GM23338 (cell line): ENCODE measurements at regions not wholly inside any gene's neighbourhood (a gene's known extent, or its start where the extent isn't known, plus 50 kb on each side); places are given as distances from the start of the nearest gene placed in this dataset.

Experiments used
- ATAC-seq: fragments of 200-7000 bp; cut with Tn5 transposase; 3 replicates; pipeline ENCODE4 v1.9.1; 2020
- DNase-seq: peaks from one replicate; pipeline ENCODE4 v3.0.0-alpha.2; 2015; ENCODE audit warnings: low spot score
- H2AFZ ChIP-seq: fragments of 200-600 bp; sonication (generic); 2 replicates; pipeline ENCODE4 v1.8.0; 2016; ENCODE audit warnings: antibody characterized with exemption, mild to moderate bottlenecking, moderate library complexity
- H3F3A ChIP-seq: fragments of 200-600 bp; sonication (generic); replicated peaks from 2 replicates; pipeline ENCODE4 v1.8.0; 2017; ENCODE audit warnings: antibody characterized with exemption, mixed run types, low read depth
- H3K27ac ChIP-seq: fragments of 200-600 bp; sonication (generic); 2 replicates; pipeline ENCODE4 v1.6.1; 2016; ENCODE audit warnings: low read depth
- H3K27me3 ChIP-seq: fragments of 200-600 bp; sonication (generic); 2 replicates; pipeline ENCODE4 v1.8.0; 2016; ENCODE audit warnings: mild to moderate bottlenecking, mixed run types, moderate library complexity; ENCODE audit not compliant: insufficient read depth
- H3K36me3 ChIP-seq: fragments of 200-600 bp; sonication (generic); 2 replicates; pipeline ENCODE4 v1.8.0; 2016; ENCODE audit warnings: mild to moderate bottlenecking; ENCODE audit not compliant: insufficient read depth
- H3K4me1 ChIP-seq: fragments of 200-600 bp; sonication (generic); 2 replicates; pipeline ENCODE4 v1.8.0; 2016; ENCODE audit warnings: mild to moderate bottlenecking, moderate library complexity; ENCODE audit not compliant: insufficient read depth
- H3K4me2 ChIP-seq: fragments of 200-600 bp; sonication (generic); 2 replicates; pipeline ENCODE4 v1.7.1; 2017; ENCODE audit warnings: mixed run types
- H3K4me3 ChIP-seq: fragments of 200-600 bp; sonication (generic); 2 replicates; pipeline ENCODE4 v1.6.1; 2016; ENCODE audit warnings: mixed run types
- H3K79me2 ChIP-seq: fragments of 200-600 bp; sonication (generic); replicated peaks from 2 replicates; pipeline ENCODE4 v1.8.0; 2017; ENCODE audit warnings: mild to moderate bottlenecking; ENCODE audit not compliant: insufficient read depth
- H3K9me2 ChIP-seq: fragments of 200-600 bp; sonication (generic); 2 replicates; pipeline ENCODE4 v1.8.0; 2017; ENCODE audit not compliant: insufficient read depth
- H4K20me1 ChIP-seq: fragments of 200-600 bp; sonication (generic); replicated peaks from 2 replicates; pipeline ENCODE4 v1.8.0; 2017; ENCODE audit warnings: mild to moderate bottlenecking; ENCODE audit not compliant: insufficient read depth
- H3K27ac Mint-ChIP-seq: 2 replicates; pipeline ENCODE4 v1.8.0; 2020; ENCODE audit warnings: inconsistent platforms, mild to moderate bottlenecking, moderate library complexity, mixed read lengths
- H3K27me3 Mint-ChIP-seq: 3 replicates; pipeline ENCODE4 v1.8.0; 2022; ENCODE audit warnings: low read depth, mild to moderate bottlenecking, moderate library complexity, mixed read lengths, inconsistent platforms; ENCODE audit not compliant: insufficient read depth, poor library complexity
- H3K36me3 Mint-ChIP-seq: 3 replicates; pipeline ENCODE4 v1.8.0; 2021; ENCODE audit warnings: low read depth, mild to moderate bottlenecking, inconsistent platforms, moderate library complexity, mixed read lengths
- H3K4me1 Mint-ChIP-seq: 3 replicates; pipeline ENCODE4 v1.8.0; 2020; ENCODE audit warnings: mild to moderate bottlenecking, inconsistent platforms, mixed read lengths
- H3K4me3 Mint-ChIP-seq: 3 replicates; pipeline ENCODE4 v1.8.0; 2021; ENCODE audit warnings: moderate library complexity, mild to moderate bottlenecking, inconsistent platforms, mixed read lengths
- H3K9me3 Mint-ChIP-seq: 3 replicates; pipeline ENCODE4 v1.8.0; 2020; ENCODE audit warnings: moderate library complexity, mild to moderate bottlenecking, inconsistent platforms, mixed read lengths
- CREB1 ChIP-seq: fragments of 250-450 bp; sonication (Bioruptor Pico); IDR thresholded peaks from 2 replicates; pipeline ENCODE4 v1.5.0; 2020; ENCODE audit warnings: low read depth, mild to moderate bottlenecking, moderate library complexity
- CTCF ChIP-seq, 2 experiments: fragments of 200-600 bp in 1 of 2; sonication (generic) in 1 of 2; conservative IDR thresholded peaks; 2 replicates each; pipeline versions ENCODE4 v1.5.1 to v1.6.1; 2016 to 2017; ENCODE audit warnings: antibody characterized with exemption in 2 of 2, low read depth in 2 of 2, mild to moderate bottlenecking in 2 of 2, moderate library complexity in 1 of 2
- ETS1 ChIP-seq: IDR thresholded peaks from 2 replicates; pipeline ENCODE4 v1.6.1; 2016; ENCODE audit warnings: antibody characterized with exemption
- EZH2 ChIP-seq: fragments of 200-600 bp; sonication (generic); IDR thresholded peaks from one replicate; pipeline ENCODE4 v1.8.0; 2017; ENCODE audit warnings: antibody characterized with exemption, mild to moderate bottlenecking, low read depth; ENCODE audit not compliant: unreplicated experiment
- EZH2phosphoT487 ChIP-seq: fragments of 200-600 bp; sonication (generic); IDR thresholded peaks from one replicate; pipeline ENCODE4 v1.8.1; 2018; ENCODE audit warnings: antibody characterized with exemption; ENCODE audit not compliant: unreplicated experiment
- JUNB ChIP-seq: IDR thresholded peaks from one replicate; pipeline ENCODE4 v1.6.1; 2016; ENCODE audit warnings: antibody characterized with exemption; ENCODE audit not compliant: unreplicated experiment
- NANOG ChIP-seq: IDR thresholded peaks from 2 replicates; pipeline ENCODE4 v1.6.1; 2016; ENCODE audit warnings: antibody characterized with exemption, borderline replicate concordance
- POLR2AphosphoS5 ChIP-seq: IDR thresholded peaks from 2 replicates; pipeline ENCODE4 v1.6.1; 2016; ENCODE audit warnings: antibody characterized with exemption, low read depth
- STAT1 ChIP-seq: IDR thresholded peaks from one replicate; pipeline ENCODE4 v1.6.1; 2016; ENCODE audit warnings: antibody characterized with exemption; ENCODE audit not compliant: unreplicated experiment
- ZNF114 ChIP-seq: fragments of 250-450 bp; sonication (Bioruptor Pico); IDR thresholded peaks from 2 replicates; pipeline ENCODE4 v1.5.0; 2020; ENCODE audit warnings: mild to moderate bottlenecking, moderate library complexity
- ZNF331 ChIP-seq: fragments of 250-450 bp; sonication (Bioruptor Pico); IDR thresholded peaks from 2 replicates; pipeline ENCODE4 v1.5.0; 2020; ENCODE audit warnings: low read depth, mild to moderate bottlenecking, moderate library complexity
- ZNF462 ChIP-seq: fragments of 250-450 bp; sonication (Bioruptor Pico); IDR thresholded peaks from 2 replicates; pipeline ENCODE4 v1.5.0; 2020; ENCODE audit warnings: mild to moderate bottlenecking, moderate library complexity
- TF ChIP-seq, protein P1 (sequence below): IDR thresholded peaks from one replicate; pipeline ENCODE4 v1.6.1; 2018; ENCODE audit warnings: antibody characterized with exemption; ENCODE audit not compliant: unreplicated experiment

- no peaks in the 10 kb centered on the region for H3K27me3 ChIP-seq
- H4K20me1 ChIP-seq = no peaks in the 10 kb centered on the region
- H3K27ac ChIP-seq = no peak overlapping the region
- DNase-seq = no peak
- Mint-ChIP-seq H3K27ac (no peak overlapping the region), H3K27me3 (no peaks in the 10 kb centered on the region), H3K4me3 (no peak overlapping the region), H3K36me3 (no peaks in the 10 kb centered on the region), H3K9me3 (no peaks in the 10 kb centered on the region), H3K4me1 (peaks cover 2% of the 10 kb centered on the region; the same call in 2 of the 3 replicates)
- no peaks in the 10 kb centered on the region for H3K79me2 ChIP-seq
- H3K36me3 ChIP-seq = no peaks in the 10 kb centered on the region
- H3F3A ChIP-seq = no peaks in the 10 kb centered on the region
- H3K4me2 ChIP-seq = no peak overlapping the region
- no peak for ATAC-seq
- no peak overlapping the region for H3K4me3 ChIP-seq
- peaks cover 4% of the 10 kb centered on the region; the same call in 1 of the 2 replicates for H3K9me2 ChIP-seq
- TF ChIP-seq JUNB = no peak
- TF ChIP-seq NANOG = no peak
- TF ChIP-seq STAT1 = no peak
- TF ChIP-seq POLR2AphosphoS5 = no peak
- TF ChIP-seq, protein P1, sequence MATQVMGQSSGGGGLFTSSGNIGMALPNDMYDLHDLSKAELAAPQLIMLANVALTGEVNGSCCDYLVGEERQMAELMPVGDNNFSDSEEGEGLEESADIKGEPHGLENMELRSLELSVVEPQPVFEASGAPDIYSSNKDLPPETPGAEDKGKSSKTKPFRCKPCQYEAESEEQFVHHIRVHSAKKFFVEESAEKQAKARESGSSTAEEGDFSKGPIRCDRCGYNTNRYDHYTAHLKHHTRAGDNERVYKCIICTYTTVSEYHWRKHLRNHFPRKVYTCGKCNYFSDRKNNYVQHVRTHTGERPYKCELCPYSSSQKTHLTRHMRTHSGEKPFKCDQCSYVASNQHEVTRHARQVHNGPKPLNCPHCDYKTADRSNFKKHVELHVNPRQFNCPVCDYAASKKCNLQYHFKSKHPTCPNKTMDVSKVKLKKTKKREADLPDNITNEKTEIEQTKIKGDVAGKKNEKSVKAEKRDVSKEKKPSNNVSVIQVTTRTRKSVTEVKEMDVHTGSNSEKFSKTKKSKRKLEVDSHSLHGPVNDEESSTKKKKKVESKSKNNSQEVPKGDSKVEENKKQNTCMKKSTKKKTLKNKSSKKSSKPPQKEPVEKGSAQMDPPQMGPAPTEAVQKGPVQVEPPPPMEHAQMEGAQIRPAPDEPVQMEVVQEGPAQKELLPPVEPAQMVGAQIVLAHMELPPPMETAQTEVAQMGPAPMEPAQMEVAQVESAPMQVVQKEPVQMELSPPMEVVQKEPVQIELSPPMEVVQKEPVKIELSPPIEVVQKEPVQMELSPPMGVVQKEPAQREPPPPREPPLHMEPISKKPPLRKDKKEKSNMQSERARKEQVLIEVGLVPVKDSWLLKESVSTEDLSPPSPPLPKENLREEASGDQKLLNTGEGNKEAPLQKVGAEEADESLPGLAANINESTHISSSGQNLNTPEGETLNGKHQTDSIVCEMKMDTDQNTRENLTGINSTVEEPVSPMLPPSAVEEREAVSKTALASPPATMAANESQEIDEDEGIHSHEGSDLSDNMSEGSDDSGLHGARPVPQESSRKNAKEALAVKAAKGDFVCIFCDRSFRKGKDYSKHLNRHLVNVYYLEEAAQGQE = no peak
- no peak for TF ChIP-seq ETS1
- no peak for TF ChIP-seq ZNF331 (CRISPR knock-in tag)
- TF ChIP-seq CREB1 = no peak
- no peak for TF ChIP-seq CTCF (conservative IDR thresholded peaks at IDR 0.05; ENCODE audit: low read depth in 2 of 2)
- no peak for TF ChIP-seq EZH2
- no peak for TF ChIP-seq ZNF114
- TF ChIP-seq EZH2phosphoT487 = no peak
- TF ChIP-seq ZNF462 (CRISPR knock-in tag) = no peak
- no peak overlapping the region for H2AFZ ChIP-seq
- H3K4me1 ChIP-seq = no peaks in the 10 kb centered on the region
Observed at GRCh38 chr2:37830636-37831035, 94.5 kb upstream of the RMDN2 start.
